MCF 10A (cell line): ENCODE measurements at regions not wholly inside any gene's neighbourhood (a gene's known extent, or its start where the extent isn't known, plus 50 kb on each side); places are given as distances from the start of the nearest gene placed in this dataset.

Source experiments
- BruUV-seq: library from RNA; stranded (reverse); fragments of 400-500 nt; replicated peaks from 2 replicates; lab custom pipeline; 2021; lab: Mats Ljungman, UMichigan
- CTCF ChIA-PET: fragments of 300-600 bp; sonication (Branson Sonifier 250); formaldehyde crosslinking; extraction: SDS; loops from one replicate; lab custom pipeline; 2021; ENCODE audit warnings: antibody characterized with exemption, inconsistent platforms; lab: Yijun Ruan, JAX
- POLR2A ChIA-PET: fragments of 300-600, 350-650 bp; sonication (Branson Sonifier 250); formaldehyde crosslinking; extraction: SDS; loops from one replicate; lab custom pipeline; 2020; ENCODE audit warnings: antibody characterized with exemption, inconsistent platforms; lab: Yijun Ruan, JAX
- DNase-seq: peaks from one replicate; pipeline ENCODE4 v3.0.0-alpha.2; 2018; ENCODE audit not compliant: unreplicated experiment
- H3K27ac Mint-ChIP-seq: one replicate; pipeline ENCODE4 v1.8.0; 2022; ENCODE audit warnings: mild to moderate bottlenecking, low read depth, mixed read lengths; ENCODE audit not compliant: unreplicated experiment
- H3K27me3 Mint-ChIP-seq: one replicate; pipeline ENCODE4 v1.8.0; 2022; ENCODE audit warnings: mixed read lengths; ENCODE audit not compliant: insufficient read depth, unreplicated experiment
- H3K36me3 Mint-ChIP-seq: one replicate; pipeline ENCODE4 v1.8.0; 2022; ENCODE audit warnings: mild to moderate bottlenecking, moderate library complexity, mixed read lengths; ENCODE audit not compliant: insufficient read depth, unreplicated experiment
- H3K4me1 Mint-ChIP-seq: one replicate; pipeline ENCODE4 v1.8.0; 2022; ENCODE audit warnings: mixed read lengths; ENCODE audit not compliant: insufficient read depth, unreplicated experiment
- H3K4me3 Mint-ChIP-seq: one replicate; pipeline ENCODE4 v1.8.0; 2022; ENCODE audit warnings: mild to moderate bottlenecking, moderate library complexity, mixed read lengths; ENCODE audit not compliant: unreplicated experiment
- H3K9me3 Mint-ChIP-seq: one replicate; pipeline ENCODE4 v1.8.0; 2022; ENCODE audit warnings: mixed read lengths; ENCODE audit not compliant: unreplicated experiment
- CTCF ChIP-seq: fragments of 200-600 bp; IDR thresholded peaks from one replicate; pipeline ENCODE4 v1.8.0; 2022; ENCODE audit warnings: antibody characterized with exemption, mild to moderate bottlenecking; ENCODE audit not compliant: unreplicated experiment
- intact Hi-C: fragments of 100-400 bp; cut with micrococcal nuclease; formaldehyde crosslinking; loops from 2 replicates; pipeline ENCODE4 v1.14.1; 2022

GRCh38 chr7:132708470-132708869 is 132.2 kb upstream of the PLXNA4 start:
- CTCF ChIA-PET, result no interaction called here
- no peak for TF ChIP-seq CTCF
- no peaks in the 10 kb centered on the region for H3K36me3 Mint-ChIP-seq
- DNase-seq, result no peak
- H3K4me3 Mint-ChIP-seq, result no peak overlapping the region
- POLR2A ChIA-PET, result no interaction called here
- BruUV-seq, result no TSS peak
- intact Hi-C loops, result no loop called here
- H3K4me1 Mint-ChIP-seq, result peaks cover 3% of the 10 kb centered on the region
- no peak overlapping the region for H3K27ac Mint-ChIP-seq
- H3K27me3 Mint-ChIP-seq, result peaks cover 12% of the 10 kb centered on the region
- H3K9me3 Mint-ChIP-seq, result no peaks in the 10 kb centered on the region

GRCh38 chr7:132705146-132705545 is 128.9 kb upstream of the PLXNA4 start:
- Mint-ChIP-seq H3K36me3 (no peaks in the 10 kb centered on the region), H3K4me1 (peaks cover 2% of the 10 kb centered on the region), H3K4me3 (no peak overlapping the region), H3K27ac (no peak overlapping the region), H3K9me3 (no peaks in the 10 kb centered on the region), H3K27me3 (no peaks in the 10 kb centered on the region)
- CTCF ChIA-PET, result no interaction called here
- TF ChIP-seq CTCF, result no peak
- POLR2A ChIA-PET, result no interaction called here
- no peak for DNase-seq
- BruUV-seq, result no TSS peak
- intact Hi-C loops, result no loop called here

GRCh38 chr7:132703742-132704141 is 127.5 kb upstream of the PLXNA4 start:
- Mint-ChIP-seq H3K27me3 (peaks cover 5% of the 10 kb centered on the region), H3K36me3 (no peaks in the 10 kb centered on the region), H3K4me3 (no peak overlapping the region), H3K27ac (no peak overlapping the region), H3K4me1 (no peaks in the 10 kb centered on the region), H3K9me3 (no peaks in the 10 kb centered on the region)
- CTCF ChIA-PET, result interaction anchor here (0.6 to 0.7 kb wide), 3 partner anchors 277 to 429 kb away, joined by 3 read pairs; no protein-coding TSS in a partner anchor
- intact Hi-C loops, result no loop called here
- no peak for DNase-seq
- POLR2A ChIA-PET, result interaction anchor here (0.6 kb wide), 1 partner anchor 418 kb away, joined by 3 read pairs; no protein-coding TSS in a partner anchor
- no TSS peak for BruUV-seq
- TF ChIP-seq CTCF, result no peak

- Mint-ChIP-seq H3K27ac (no peak overlapping the region), H3K4me1 (peaks cover 7% of the 10 kb centered on the region), H3K9me3 (peaks cover 7% of the 10 kb centered on the region), H3K27me3 (peaks cover 20% of the 10 kb centered on the region), H3K36me3 (no peaks in the 10 kb centered on the region), H3K4me3 (no peak overlapping the region)
- ChIA-PET CTCF (interaction anchor here (0.6 kb wide), 1 partner anchor 877 kb away, joined by 8 read pairs; no protein-coding TSS in a partner anchor), POLR2A (no interaction called here)
- intact Hi-C loops, result no loop called here
- no peak for TF ChIP-seq CTCF
- no peak for DNase-seq
- no TSS peak for BruUV-seq
These were observed 120.7 kb upstream of the PLXNA4 start for GRCh38 chr7:132697003-132697402.
